ENCODE measurements at regions not wholly inside any gene's neighbourhood (a gene's known extent, or its start where the extent isn't known, plus 50 kb on each side); places are given as distances from the start of the nearest gene placed in this dataset.
A peak's percentile ranks its signal among the peaks of the same experiment; 100 is the strongest.

DNA sequence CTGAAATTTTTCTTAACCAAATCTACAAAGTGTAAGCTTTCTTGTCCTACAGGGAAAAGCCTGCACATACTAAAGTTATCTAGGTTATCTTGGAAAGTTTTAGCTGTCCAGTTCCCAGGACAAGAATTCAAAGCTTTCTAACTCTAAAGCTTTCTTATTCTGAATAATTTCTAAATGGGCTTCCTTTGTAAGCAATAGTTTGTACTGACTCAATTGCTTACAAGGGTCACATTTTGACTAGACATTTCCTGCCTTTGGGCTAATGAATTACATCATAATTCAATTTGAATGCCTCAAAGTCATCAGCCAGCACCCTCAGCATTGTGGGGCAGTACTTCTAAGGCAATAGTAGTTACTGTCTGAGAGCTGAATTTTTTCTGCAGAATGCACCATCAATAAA, 223.0 kb downstream of the LTN1 start:
- Histone ChIP-seq H3K36me3 (ENCODE audit: control insufficient read depth in 1 of 2, insufficient read depth in 2 of 2, low read depth in 1 of 2, low read length in 2 of 2) (no peaks in the 10 kb centered on the region), H4K8ac (ENCODE audit: low read length) (no peak overlapping the region), H3K27me3 (ENCODE audit: control insufficient read depth in 1 of 2, insufficient read depth in 1 of 2, low read length in 2 of 2) (no peaks in the 10 kb centered on the region), H3K79me1 (replicated peaks; ENCODE audit: low read length, poor library complexity, severe bottlenecking) (no peaks in the 10 kb centered on the region), H2BK5ac (ENCODE audit: low read depth, low read length, poor library complexity, severe bottlenecking) (no peak overlapping the region), H3K9ac (ENCODE audit: low read length) (no peak overlapping the region), H3K27ac (ENCODE audit: low read length, poor library complexity, severe bottlenecking) (no peak overlapping the region), H2BK12ac (ENCODE audit: low read length in 2 of 2) (no peak overlapping the region), H3K18ac (ENCODE audit: low read depth in 1 of 2, low read length in 2 of 2) (no peak overlapping the region), H3K23ac (ENCODE audit: low read length in 2 of 2) (no peak overlapping the region), H2BK15ac (ENCODE audit: low read depth, poor library complexity, severe bottlenecking) (no peak overlapping the region), H3K4me3 (ENCODE audit: insufficient read depth in 1 of 2, low read depth in 1 of 2, low read length in 2 of 2) (no peak overlapping the region), H3K9me3 (ENCODE audit: control insufficient read depth, low read length) (no peaks in the 10 kb centered on the region), H3K4me2 (ENCODE audit: low read length, poor library complexity, severe bottlenecking) (no peak overlapping the region), H2AFZ (ENCODE audit: low read depth, low read length) (no peak overlapping the region), H2AK5ac (ENCODE audit: low read length, severe bottlenecking) (no peak overlapping the region), H4K91ac (ENCODE audit: low read length) (no peak overlapping the region), H2BK120ac (ENCODE audit: low read depth, low read length) (no peak overlapping the region), H3K4me1 (ENCODE audit: control insufficient read depth, insufficient read depth, low read depth, low read length) (peaks cover 5% of the 10 kb centered on the region), H3K4ac (ENCODE audit: low read depth in 1 of 2, low read length in 2 of 2) (no peak overlapping the region), H3K14ac (ENCODE audit: low read length in 2 of 2) (no peak overlapping the region)
- DNase-seq = peak; percentile 18

DNA sequence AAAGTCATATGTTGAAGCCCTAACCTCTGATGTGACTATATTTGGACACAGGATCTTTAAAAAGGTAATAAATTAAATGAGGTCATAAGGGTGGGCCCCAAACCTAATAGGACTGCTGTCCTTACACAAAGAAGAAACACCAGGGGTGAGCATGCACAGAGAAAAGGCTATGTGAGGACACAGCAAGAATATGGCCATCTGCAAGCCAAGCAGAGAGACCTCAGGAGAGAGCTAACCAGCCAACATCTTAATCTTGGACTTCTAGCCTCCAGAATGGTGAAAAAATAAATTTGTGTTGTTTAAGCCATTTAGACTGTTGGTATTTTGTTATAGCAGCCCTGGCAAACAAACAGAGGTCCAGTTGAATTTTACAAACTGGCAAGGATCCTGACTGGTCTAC, 223.9 kb downstream of the LTN1 start:
- Histone ChIP-seq H4K91ac (ENCODE audit: low read length) (no peak overlapping the region), H2BK12ac (ENCODE audit: low read length in 2 of 2) (no peak overlapping the region), H3K14ac (ENCODE audit: low read length in 2 of 2) (no peak overlapping the region), H3K4me2 (ENCODE audit: low read length, poor library complexity, severe bottlenecking) (no peak overlapping the region), H3K9me3 (ENCODE audit: control insufficient read depth, low read length) (no peaks in the 10 kb centered on the region), H2BK15ac (ENCODE audit: low read depth, poor library complexity, severe bottlenecking) (no peak overlapping the region), H2BK5ac (ENCODE audit: low read depth, low read length, poor library complexity, severe bottlenecking) (no peak overlapping the region), H3K18ac (ENCODE audit: low read depth in 1 of 2, low read length in 2 of 2) (no peak overlapping the region), H2BK120ac (ENCODE audit: low read depth, low read length) (no peak overlapping the region), H3K4me1 (ENCODE audit: control insufficient read depth, insufficient read depth, low read depth, low read length) (peaks cover 2% of the 10 kb centered on the region), H2AFZ (ENCODE audit: low read depth, low read length) (no peak overlapping the region), H4K8ac (ENCODE audit: low read length) (no peak overlapping the region), H3K27me3 (ENCODE audit: control insufficient read depth in 1 of 2, insufficient read depth in 1 of 2, low read length in 2 of 2) (no peaks in the 10 kb centered on the region), H3K27ac (ENCODE audit: low read length, poor library complexity, severe bottlenecking) (no peak overlapping the region), H3K36me3 (ENCODE audit: control insufficient read depth in 1 of 2, insufficient read depth in 2 of 2, low read depth in 1 of 2, low read length in 2 of 2) (no peaks in the 10 kb centered on the region), H3K23ac (ENCODE audit: low read length in 2 of 2) (no peak overlapping the region), H3K9ac (ENCODE audit: low read length) (no peak overlapping the region), H3K4ac (ENCODE audit: low read depth in 1 of 2, low read length in 2 of 2) (no peak overlapping the region), H2AK5ac (ENCODE audit: low read length, severe bottlenecking) (no peak overlapping the region), H3K79me1 (replicated peaks; ENCODE audit: low read length, poor library complexity, severe bottlenecking) (no peaks in the 10 kb centered on the region), H3K4me3 (ENCODE audit: insufficient read depth in 1 of 2, low read depth in 1 of 2, low read length in 2 of 2) (no peak overlapping the region)
- DNase-seq = no peak

DNA sequence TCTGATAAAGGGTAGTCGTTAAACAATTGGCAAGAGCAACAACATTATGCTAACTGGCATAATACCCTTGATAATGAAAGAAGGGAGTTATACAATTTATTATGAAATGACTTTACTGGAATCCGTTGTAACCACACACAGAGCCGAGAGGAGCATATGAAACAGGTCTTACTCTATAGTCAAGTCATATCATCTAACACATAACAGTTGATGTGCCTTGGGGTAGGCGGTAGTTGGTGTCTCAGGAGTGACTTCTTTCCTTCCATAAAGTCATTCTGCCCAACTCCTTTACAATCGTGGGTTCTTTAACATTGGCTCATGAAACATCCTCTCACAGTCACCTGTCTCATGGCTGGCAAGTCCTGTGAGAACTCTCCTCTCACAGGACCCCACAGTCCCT, 225.2 kb downstream of the LTN1 start:
- no peak overlapping the region for H3K4ac ChIP-seq (ENCODE audit: low read depth in 1 of 2, low read length in 2 of 2)
- no peak overlapping the region for H3K23ac ChIP-seq (ENCODE audit: low read length in 2 of 2)
- WGBS = 94% methylated on average over 4 of the region's 5 CpGs
- H3K18ac ChIP-seq (ENCODE audit: low read depth in 1 of 2, low read length in 2 of 2) = no peak overlapping the region
- no peak overlapping the region for H2AK5ac ChIP-seq (ENCODE audit: low read length, severe bottlenecking)
- H3K14ac ChIP-seq (ENCODE audit: low read length in 2 of 2) = no peak overlapping the region
- H2BK120ac ChIP-seq (ENCODE audit: low read depth, low read length) = no peak overlapping the region
- H3K4me1 ChIP-seq (ENCODE audit: control insufficient read depth, insufficient read depth, low read depth, low read length) = peaks cover 2% of the 10 kb centered on the region
- no peak overlapping the region for H3K9ac ChIP-seq (ENCODE audit: low read length)
- no peak overlapping the region for H2BK12ac ChIP-seq (ENCODE audit: low read length in 2 of 2)
- no peak overlapping the region for H3K27ac ChIP-seq (ENCODE audit: low read length, poor library complexity, severe bottlenecking)
- no peak for DNase-seq
- H3K4me2 ChIP-seq (ENCODE audit: low read length, poor library complexity, severe bottlenecking) = no peak overlapping the region
- no peaks in the 10 kb centered on the region for H3K9me3 ChIP-seq (ENCODE audit: control insufficient read depth, low read length)
- H3K27me3 ChIP-seq (ENCODE audit: control insufficient read depth in 1 of 2, insufficient read depth in 1 of 2, low read length in 2 of 2) = no peaks in the 10 kb centered on the region
- H2AFZ ChIP-seq (ENCODE audit: low read depth, low read length) = no peak overlapping the region
- no peak overlapping the region for H4K91ac ChIP-seq (ENCODE audit: low read length)
- H3K36me3 ChIP-seq (ENCODE audit: control insufficient read depth in 1 of 2, insufficient read depth in 2 of 2, low read depth in 1 of 2, low read length in 2 of 2) = no peaks in the 10 kb centered on the region
- H4K8ac ChIP-seq (ENCODE audit: low read length) = no peak overlapping the region
- no peak overlapping the region for H2BK15ac ChIP-seq (ENCODE audit: low read depth, poor library complexity, severe bottlenecking)
- H3K4me3 ChIP-seq (ENCODE audit: insufficient read depth in 1 of 2, low read depth in 1 of 2, low read length in 2 of 2) = no peak overlapping the region
- H3K79me1 ChIP-seq (replicated peaks; ENCODE audit: low read length, poor library complexity, severe bottlenecking) = no peaks in the 10 kb centered on the region
- no peak overlapping the region for H2BK5ac ChIP-seq (ENCODE audit: low read depth, low read length, poor library complexity, severe bottlenecking)

DNA sequence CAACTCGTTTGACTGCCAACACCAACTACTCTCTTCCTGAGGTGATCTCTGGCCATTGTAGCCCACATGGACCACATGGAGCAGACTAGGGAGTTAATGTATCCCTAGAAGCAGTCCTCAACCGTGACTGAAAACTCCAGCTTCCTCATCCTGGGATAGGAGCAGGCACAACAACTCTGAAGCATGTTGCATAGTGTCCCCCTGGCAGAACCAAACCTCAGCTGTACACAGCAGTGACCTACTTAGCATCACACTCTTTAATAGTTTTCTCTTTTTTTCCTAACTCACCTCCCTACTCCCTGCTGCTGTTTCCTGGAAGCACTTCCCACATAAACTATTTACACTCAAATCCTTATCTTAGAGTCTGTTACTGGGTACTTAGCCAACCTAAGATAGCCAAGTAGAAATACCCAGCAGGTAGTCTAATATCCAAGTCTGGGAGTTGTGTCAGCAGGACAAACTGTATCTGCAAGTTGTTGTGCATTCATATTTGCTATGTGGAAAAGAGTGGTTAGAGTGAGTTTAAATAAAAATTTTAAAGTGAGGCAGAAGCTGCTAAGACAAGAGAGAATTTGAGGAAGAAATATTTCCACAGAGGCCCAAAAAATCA, 228.8 kb downstream of the LTN1 start:
- H3K4me1 ChIP-seq (ENCODE audit: control insufficient read depth, insufficient read depth, low read depth, low read length) = no peaks in the 10 kb centered on the region
- H2AFZ ChIP-seq (ENCODE audit: low read depth, low read length) = no peak overlapping the region
- H3K79me1 ChIP-seq (replicated peaks; ENCODE audit: low read length, poor library complexity, severe bottlenecking) = no peaks in the 10 kb centered on the region
- no peak for DNase-seq
- no peak overlapping the region for H3K23ac ChIP-seq (ENCODE audit: low read length in 2 of 2)
- no peak overlapping the region for H3K9ac ChIP-seq (ENCODE audit: low read length)
- WGBS = 34% methylated on average over 2 of the region's 2 CpGs
- no peak overlapping the region for H3K27ac ChIP-seq (ENCODE audit: low read length, poor library complexity, severe bottlenecking)
- no peak overlapping the region for H3K14ac ChIP-seq (ENCODE audit: low read length in 2 of 2)
- no peaks in the 10 kb centered on the region for H3K36me3 ChIP-seq (ENCODE audit: control insufficient read depth in 1 of 2, insufficient read depth in 2 of 2, low read depth in 1 of 2, low read length in 2 of 2)
- H3K27me3 ChIP-seq (ENCODE audit: control insufficient read depth in 1 of 2, insufficient read depth in 1 of 2, low read length in 2 of 2) = no peaks in the 10 kb centered on the region
- H3K4me2 ChIP-seq (ENCODE audit: low read length, poor library complexity, severe bottlenecking) = no peak overlapping the region
- H3K4ac ChIP-seq (ENCODE audit: low read depth in 1 of 2, low read length in 2 of 2) = no peak overlapping the region
- H2BK12ac ChIP-seq (ENCODE audit: low read length in 2 of 2) = no peak overlapping the region
- no peak overlapping the region for H2AK5ac ChIP-seq (ENCODE audit: low read length, severe bottlenecking)
- H3K9me3 ChIP-seq (ENCODE audit: control insufficient read depth, low read length) = no peaks in the 10 kb centered on the region
- no peak overlapping the region for H2BK15ac ChIP-seq (ENCODE audit: low read depth, poor library complexity, severe bottlenecking)
- H4K91ac ChIP-seq (ENCODE audit: low read length) = no peak overlapping the region
- no peak overlapping the region for H3K4me3 ChIP-seq (ENCODE audit: insufficient read depth in 1 of 2, low read depth in 1 of 2, low read length in 2 of 2)
- H2BK5ac ChIP-seq (ENCODE audit: low read depth, low read length, poor library complexity, severe bottlenecking) = no peak overlapping the region
- no peak overlapping the region for H4K8ac ChIP-seq (ENCODE audit: low read length)
- H2BK120ac ChIP-seq (ENCODE audit: low read depth, low read length) = no peak overlapping the region
- H3K18ac ChIP-seq (ENCODE audit: low read depth in 1 of 2, low read length in 2 of 2) = no peak overlapping the region
